T-cell (primary cell): ENCODE measurements at regions not wholly inside any gene's neighbourhood (a gene's known extent, or its start where the extent isn't known, plus 50 kb on each side); places are given as distances from the start of the nearest gene placed in this dataset.

Experiments
- ATAC-seq, 4 experiments: fragments of 200-7000 bp in 3 of 4; fragments of 150-1000 bp in 1 of 4; cut with Tn5 transposase; replicated peaks in 1 of 4; 1 replicate in 3 of 4; 2 replicates in 1 of 4; pipeline ENCODE4 v1.10.0; 2021; ENCODE audit warnings: moderate library complexity in 3 of 4, mild to moderate bottlenecking in 2 of 4, moderate number of reproducible peaks in 1 of 4
- CTCF ChIA-PET, 2 donors: fragments of 300-600 bp; sonication (Branson Sonifier 250); formaldehyde crosslinking; loops; one replicate each; lab custom pipeline; 2022; ENCODE audit warnings: antibody characterized with exemption in 2 of 2; lab: Charles Lee
- POLR2A ChIA-PET, 2 donors: fragments of 300-600 bp; sonication (Branson Sonifier 250); formaldehyde crosslinking; loops; one replicate each; lab custom pipeline; 2022; ENCODE audit warnings: antibody characterized with exemption in 2 of 2; lab: Charles Lee
- DNase-seq, 35 experiments: peaks; one replicate each; pipeline versions ENCODE4 v3.0.0 to v3.0.0-alpha.2; 2013 to 2023
- H3K27ac ChIP-seq: one replicate; pipeline ENCODE4 v1.5.1; 2013; ENCODE audit warnings: low read length
- H3K27me3 ChIP-seq, 2 experiments: replicated peaks in 1 of 2; 1 replicate in 1 of 2; 2 replicates in 1 of 2; pipeline versions ENCODE4 v1.6.1 to v1.7.0; 2013; ENCODE audit warnings: low read length in 1 of 2, mixed read lengths in 1 of 2; ENCODE audit not compliant: control insufficient read depth in 2 of 2, insufficient read depth in 2 of 2; ENCODE audit errors: extremely low read depth in 1 of 2
- H3K36me3 ChIP-seq, 2 donors: 1 replicate in 1 of 2; 2 replicates in 1 of 2; pipeline versions ENCODE4 v1.6.1 to v1.7.0; 2013; ENCODE audit warnings: low read length in 1 of 2; ENCODE audit not compliant: control insufficient read depth in 2 of 2, insufficient read depth in 1 of 2; ENCODE audit errors: extremely low read depth in 1 of 2
- H3K4me1 ChIP-seq, 2 experiments: 1 replicate in 1 of 2; 2 replicates in 1 of 2; pipeline versions ENCODE4 v1.6.1 to v1.7.0; 2013; ENCODE audit warnings: low read length in 2 of 2, mixed read lengths in 1 of 2; ENCODE audit not compliant: insufficient read depth in 2 of 2, control insufficient read depth in 1 of 2; ENCODE audit errors: extremely low read depth in 1 of 2
- H3K4me3 ChIP-seq, 2 donors: 1 replicate in 1 of 2; 2 replicates in 1 of 2; pipeline versions ENCODE4 v1.5.1 to v1.7.0; 2013; ENCODE audit warnings: mild to moderate bottlenecking in 2 of 2, low read length in 1 of 2, moderate library complexity in 1 of 2; ENCODE audit not compliant: control insufficient read depth in 1 of 2; ENCODE audit errors: extremely low read depth in 1 of 2
- H3K9me3 ChIP-seq: 2 replicates; pipeline ENCODE4 v1.7.0; 2013
- H3K27ac Mint-ChIP-seq, 2 donors: one replicate each; pipeline ENCODE4 v1.8.0; 2020 to 2021; ENCODE audit warnings: mild to moderate bottlenecking in 2 of 2, mixed read lengths in 2 of 2
- H3K27me3 Mint-ChIP-seq, 2 donors: one replicate each; pipeline ENCODE4 v1.8.0; 2021 to 2022; ENCODE audit warnings: mixed read lengths in 2 of 2
- H3K36me3 Mint-ChIP-seq: one replicate; pipeline ENCODE4 v1.8.0; 2021; ENCODE audit warnings: mixed read lengths
- H3K4me1 Mint-ChIP-seq, 3 donors: one replicate each; pipeline ENCODE4 v1.8.0; 2020 to 2022; ENCODE audit warnings: mixed read lengths in 3 of 3, mild to moderate bottlenecking in 1 of 3
- H3K4me3 Mint-ChIP-seq, 3 donors: one replicate each; pipeline ENCODE4 v1.8.0; 2020 to 2022; ENCODE audit warnings: mild to moderate bottlenecking in 3 of 3, mixed read lengths in 3 of 3, moderate library complexity in 3 of 3
- H3K9me3 Mint-ChIP-seq, 3 donors: one replicate each; pipeline ENCODE4 v1.8.0; 2020 to 2022; ENCODE audit warnings: mixed read lengths in 3 of 3
- WGBS: methylation state at CpG from one replicate; pipeline ENCODE4 v1.1.5; 2013; ENCODE audit warnings: missing lambda C conversion rate; ENCODE audit not compliant: insufficient coverage; 5-methylcytosine and 5-hydroxymethylcytosine counted together

GRCh38 chr3:24639061-24639460 lies 144.4 kb upstream of the THRB start:
- no peak overlapping the region for H3K27ac Mint-ChIP-seq
- ATAC-seq, result no peak
- Histone ChIP-seq H3K27ac (no peak overlapping the region), H3K27me3 (no peaks in the 10 kb centered on the region), H3K4me3 (no peak overlapping the region), H3K9me3 (no peaks in the 10 kb centered on the region), H3K4me1 (no peaks in the 10 kb centered on the region), H3K36me3 (no peaks in the 10 kb centered on the region)
- WGBS, result 67% methylated on average over 1 of the region's 1 CpG
- no peak overlapping the region for H3K4me3 Mint-ChIP-seq
- H3K9me3 Mint-ChIP-seq, result peaks cover 5 to 14% (median 5%) of the 10 kb centered on the region in 3 donors
- ChIA-PET CTCF (no interaction called here), POLR2A (no interaction called here)
- H3K4me1 Mint-ChIP-seq, result no peaks in the 10 kb centered on the region
- no peak for DNase-seq
- no peaks in the 10 kb centered on the region for H3K27me3 Mint-ChIP-seq
- no peaks in the 10 kb centered on the region for H3K36me3 Mint-ChIP-seq

GRCh38 chr3:24639481-24640329 lies 145.1 kb upstream of the THRB start:
- Mint-ChIP-seq H3K27me3 (no peaks in the 10 kb centered on the region), H3K36me3 (no peaks in the 10 kb centered on the region), H3K4me1 (no peaks in the 10 kb centered on the region), H3K27ac (no peak overlapping the region), H3K4me3 (no peak overlapping the region), H3K9me3 (peaks cover 5 to 20% (median 5%) of the 10 kb centered on the region in 3 donors)
- no peak for ATAC-seq
- Histone ChIP-seq H3K4me1 (no peaks in the 10 kb centered on the region), H3K27ac (no peak overlapping the region), H3K27me3 (no peaks in the 10 kb centered on the region), H3K4me3 (no peak overlapping the region), H3K9me3 (no peaks in the 10 kb centered on the region), H3K36me3 (no peaks in the 10 kb centered on the region)
- no peak for DNase-seq
- POLR2A ChIA-PET, result no interaction called here
- CTCF ChIA-PET, result no interaction called here
- no CpG with 5 or more reads among the region's 4 CpGs for WGBS

GRCh38 chr3:24640330-24640877 lies 145.8 kb upstream of the THRB start:
- ChIA-PET POLR2A (no interaction called here), CTCF (no interaction called here)
- Mint-ChIP-seq H3K27me3 (no peaks in the 10 kb centered on the region), H3K27ac (no peak overlapping the region), H3K9me3 (peaks cover 0 to 14% (median 0%) of the 10 kb centered on the region in 3 donors), H3K4me3 (no peak overlapping the region), H3K4me1 (no peaks in the 10 kb centered on the region), H3K36me3 (no peaks in the 10 kb centered on the region)
- WGBS, result no CpG with 5 or more reads among the region's 3 CpGs
- Histone ChIP-seq H3K27me3 (no peaks in the 10 kb centered on the region), H3K27ac (no peak overlapping the region), H3K9me3 (no peaks in the 10 kb centered on the region), H3K4me3 (no peak overlapping the region), H3K36me3 (no peaks in the 10 kb centered on the region), H3K4me1 (no peaks in the 10 kb centered on the region)
- DNase-seq (no peak), ATAC-seq (no peak)

- Mint-ChIP-seq H3K4me1 (no peaks in the 10 kb centered on the region), H3K4me3 (no peak overlapping the region), H3K27ac (no peak overlapping the region), H3K9me3 (peaks cover 0 to 8% (median 0%) of the 10 kb centered on the region in 3 donors), H3K36me3 (no peaks in the 10 kb centered on the region), H3K27me3 (no peaks in the 10 kb centered on the region)
- WGBS, result 20% methylated on average over 1 of the region's 2 CpGs
- no peaks in the 10 kb centered on the region for H3K9me3 ChIP-seq
- no peaks in the 10 kb centered on the region for H3K27me3 ChIP-seq
- no peak overlapping the region for H3K27ac ChIP-seq
- H3K4me3 ChIP-seq, result no peak overlapping the region
- ChIA-PET POLR2A (no interaction called here), CTCF (no interaction called here)
- H3K36me3 ChIP-seq, result no peaks in the 10 kb centered on the region
- DNase-seq, result no peak
- no peak for ATAC-seq
- no peaks in the 10 kb centered on the region for H3K4me1 ChIP-seq
These were observed 147.0 kb upstream of the THRB start for GRCh38 chr3:24641628-24642027.

- Mint-ChIP-seq H3K4me1 (no peaks in the 10 kb centered on the region), H3K36me3 (no peaks in the 10 kb centered on the region), H3K4me3 (no peak overlapping the region), H3K9me3 (peaks cover 0 to 8% (median 0%) of the 10 kb centered on the region in 3 donors), H3K27me3 (no peaks in the 10 kb centered on the region), H3K27ac (no peak overlapping the region)
- no peak for DNase-seq
- ChIA-PET CTCF (no interaction called here), POLR2A (no interaction called here)
- Histone ChIP-seq H3K4me1 (no peaks in the 10 kb centered on the region), H3K36me3 (no peaks in the 10 kb centered on the region), H3K27ac (no peak overlapping the region), H3K27me3 (no peaks in the 10 kb centered on the region), H3K9me3 (no peaks in the 10 kb centered on the region), H3K4me3 (no peak overlapping the region)
- 83% methylated on average over 9 of the region's 11 CpGs for WGBS
- peak in 1 of 4 experiments; percentile 20 for ATAC-seq
These were observed 150.4 kb upstream of the THRB start for GRCh38 chr3:24645047-24645446.

GRCh38 chr3:24646790-24647189 lies 152.1 kb upstream of the THRB start:
- no peaks in the 10 kb centered on the region for H3K36me3 Mint-ChIP-seq
- H3K4me1 Mint-ChIP-seq, result no peaks in the 10 kb centered on the region
- no peaks in the 10 kb centered on the region for H3K36me3 ChIP-seq
- peaks cover 0 to 8% (median 0%) of the 10 kb centered on the region in 3 donors for H3K9me3 Mint-ChIP-seq
- POLR2A ChIA-PET, result no interaction called here
- H3K27me3 Mint-ChIP-seq, result no peaks in the 10 kb centered on the region
- no peaks in the 10 kb centered on the region for H3K27me3 ChIP-seq
- H3K4me3 Mint-ChIP-seq, result no peak overlapping the region
- no peaks in the 10 kb centered on the region for H3K4me1 ChIP-seq
- no peak for ATAC-seq
- H3K27ac ChIP-seq, result no peak overlapping the region
- no peak overlapping the region for H3K27ac Mint-ChIP-seq
- no peaks in the 10 kb centered on the region for H3K9me3 ChIP-seq
- CTCF ChIA-PET, result no interaction called here
- WGBS, result no CpG with 5 or more reads among the region's 2 CpGs
- H3K4me3 ChIP-seq, result no peak overlapping the region
- DNase-seq, result no peak
